Calu3 (cell line): ENCODE measurements at regions not wholly inside any gene's neighbourhood (a gene's known extent, or its start where the extent isn't known, plus 50 kb on each side); places are given as distances from the start of the nearest gene placed in this dataset.

Source experiments
- BruUV-seq: library from RNA; stranded (reverse); fragments of 400-500 nt; replicated peaks from 2 replicates; lab custom pipeline; 2021; lab: Mats Ljungman, UMichigan
- CTCF ChIA-PET: fragments of 300-600 bp; sonication (Branson Sonifier 250); formaldehyde crosslinking; loops from one replicate; lab custom pipeline; 2022; ENCODE audit warnings: antibody characterized with exemption; lab: Charles Lee
- DNase-seq: peaks from one replicate; pipeline ENCODE4 v3.0.0; 2022
- H3K27ac Mint-ChIP-seq: one replicate; pipeline ENCODE4 v1.8.0; 2022; ENCODE audit warnings: mixed read lengths; ENCODE audit not compliant: unreplicated experiment
- H3K27me3 Mint-ChIP-seq: one replicate; pipeline ENCODE4 v1.8.0; 2022; ENCODE audit warnings: mixed read lengths; ENCODE audit not compliant: unreplicated experiment
- H3K36me3 Mint-ChIP-seq: one replicate; pipeline ENCODE4 v1.8.0; 2022; ENCODE audit warnings: mild to moderate bottlenecking, moderate library complexity, mixed read lengths; ENCODE audit not compliant: insufficient read depth, unreplicated experiment
- H3K4me1 Mint-ChIP-seq: one replicate; pipeline ENCODE4 v1.8.0; 2022; ENCODE audit warnings: mild to moderate bottlenecking, low read depth, mixed read lengths; ENCODE audit not compliant: unreplicated experiment
- H3K4me3 Mint-ChIP-seq: one replicate; pipeline ENCODE4 v1.8.0; 2022; ENCODE audit warnings: mild to moderate bottlenecking, low read depth, moderate library complexity, mixed read lengths; ENCODE audit not compliant: unreplicated experiment
- H3K9me3 Mint-ChIP-seq: one replicate; pipeline ENCODE4 v1.8.0; 2022; ENCODE audit warnings: low read depth, mixed read lengths; ENCODE audit not compliant: unreplicated experiment
- CTCF ChIP-seq: fragments of 200-600 bp; IDR thresholded peaks from one replicate; pipeline ENCODE4 v1.8.0; 2022; ENCODE audit warnings: antibody characterized with exemption; ENCODE audit not compliant: unreplicated experiment
- intact Hi-C: fragments of 100-400 bp; cut with micrococcal nuclease; formaldehyde crosslinking; loops from one replicate; pipeline ENCODE4 v1.10.0; 2022; ENCODE audit not compliant: unreplicated experiment

GRCh38 chr14:35979531-35979930 lies 153.4 kb downstream of the BRMS1L start:
- Mint-ChIP-seq H3K4me1 (no peaks in the 10 kb centered on the region), H3K9me3 (no peaks in the 10 kb centered on the region), H3K27me3 (no peaks in the 10 kb centered on the region), H3K4me3 (no peak overlapping the region), H3K36me3 (no peaks in the 10 kb centered on the region), H3K27ac (no peak overlapping the region)
- DNase-seq, result no peak
- CTCF ChIA-PET, result no interaction called here
- no TSS peak for BruUV-seq
- no peak for TF ChIP-seq CTCF
- intact Hi-C loops, result no loop called here

- H3K4me1 Mint-ChIP-seq, result no peaks in the 10 kb centered on the region
- no peak for TF ChIP-seq CTCF
- CTCF ChIA-PET, result no interaction called here
- H3K27me3 Mint-ChIP-seq, result no peaks in the 10 kb centered on the region
- H3K4me3 Mint-ChIP-seq, result no peak overlapping the region
- H3K36me3 Mint-ChIP-seq, result no peaks in the 10 kb centered on the region
- BruUV-seq, result no TSS peak
- no peak for DNase-seq
- intact Hi-C loops, result no loop called here
- no peak overlapping the region for H3K27ac Mint-ChIP-seq
- H3K9me3 Mint-ChIP-seq, result no peaks in the 10 kb centered on the region
These were observed 152.4 kb downstream of the BRMS1L start for GRCh38 chr14:35978561-35978960.

- BruUV-seq, result no TSS peak
- TF ChIP-seq CTCF, result no peak
- intact Hi-C loops, result no loop called here
- CTCF ChIA-PET, result no interaction called here
- Mint-ChIP-seq H3K27ac (no peak overlapping the region), H3K36me3 (no peaks in the 10 kb centered on the region), H3K4me3 (no peak overlapping the region), H3K27me3 (no peaks in the 10 kb centered on the region), H3K9me3 (no peaks in the 10 kb centered on the region), H3K4me1 (no peaks in the 10 kb centered on the region)
- no peak for DNase-seq
These were observed 149.7 kb downstream of the BRMS1L start for GRCh38 chr14:35975814-35976213.

- H3K4me1 Mint-ChIP-seq, result no peaks in the 10 kb centered on the region
- H3K36me3 Mint-ChIP-seq, result no peaks in the 10 kb centered on the region
- H3K27ac Mint-ChIP-seq, result no peak overlapping the region
- CTCF ChIA-PET, result no interaction called here
- no peaks in the 10 kb centered on the region for H3K9me3 Mint-ChIP-seq
- BruUV-seq, result no TSS peak
- no peak overlapping the region for H3K4me3 Mint-ChIP-seq
- intact Hi-C loops, result no loop called here
- no peak for DNase-seq
- H3K27me3 Mint-ChIP-seq, result no peaks in the 10 kb centered on the region
- TF ChIP-seq CTCF, result no peak
These were observed 147.6 kb downstream of the BRMS1L start for GRCh38 chr14:35973770-35974169.
